OCI-LY1 (cell line): ENCODE measurements at regions not wholly inside any gene's neighbourhood (a gene's known extent, or its start where the extent isn't known, plus 50 kb on each side); places are given as distances from the start of the nearest gene placed in this dataset.

Experiments used
- EZH2 ChIP-seq: fragments of 200-600 bp; sonication (generic), shearing (Covaris generic); IDR thresholded peaks from 2 replicates; pipeline ENCODE4 v1.8.0; 2017; ENCODE audit warnings: borderline replicate concordance, mixed run types, mild to moderate bottlenecking, antibody characterized with exemption, low read length, moderate library complexity, mixed read lengths
- TF ChIP-seq, protein P1 (sequence below): fragments of 200-600 bp; sonication (generic), shearing (Covaris generic); IDR thresholded peaks from 2 replicates; pipeline ENCODE4 v1.5.1; 2017; ENCODE audit warnings: mild to moderate bottlenecking, antibody characterized with exemption, low read length, moderate library complexity, mixed read lengths

DNA sequence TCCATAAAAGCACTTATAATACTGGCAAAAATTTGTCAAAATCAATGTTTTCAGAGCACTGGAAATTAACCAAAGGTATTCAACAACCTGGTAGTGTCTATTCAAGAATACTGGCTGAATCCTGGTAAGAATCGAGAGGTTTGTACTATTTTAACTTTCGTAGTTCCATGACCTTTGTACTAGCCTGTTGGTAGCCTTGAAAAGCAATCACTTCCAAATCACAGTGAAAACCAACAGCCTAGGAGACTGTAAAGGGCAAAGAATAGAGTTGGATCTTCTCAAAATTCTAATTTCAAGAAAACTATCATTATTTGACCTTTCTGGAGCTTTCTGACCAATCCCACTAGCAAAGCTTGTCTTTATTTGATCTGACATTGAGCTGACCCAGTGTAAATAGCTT lies 64.8 kb upstream of the CCDC178 start:
- no peak for TF ChIP-seq EZH2
- TF ChIP-seq, protein P1, sequence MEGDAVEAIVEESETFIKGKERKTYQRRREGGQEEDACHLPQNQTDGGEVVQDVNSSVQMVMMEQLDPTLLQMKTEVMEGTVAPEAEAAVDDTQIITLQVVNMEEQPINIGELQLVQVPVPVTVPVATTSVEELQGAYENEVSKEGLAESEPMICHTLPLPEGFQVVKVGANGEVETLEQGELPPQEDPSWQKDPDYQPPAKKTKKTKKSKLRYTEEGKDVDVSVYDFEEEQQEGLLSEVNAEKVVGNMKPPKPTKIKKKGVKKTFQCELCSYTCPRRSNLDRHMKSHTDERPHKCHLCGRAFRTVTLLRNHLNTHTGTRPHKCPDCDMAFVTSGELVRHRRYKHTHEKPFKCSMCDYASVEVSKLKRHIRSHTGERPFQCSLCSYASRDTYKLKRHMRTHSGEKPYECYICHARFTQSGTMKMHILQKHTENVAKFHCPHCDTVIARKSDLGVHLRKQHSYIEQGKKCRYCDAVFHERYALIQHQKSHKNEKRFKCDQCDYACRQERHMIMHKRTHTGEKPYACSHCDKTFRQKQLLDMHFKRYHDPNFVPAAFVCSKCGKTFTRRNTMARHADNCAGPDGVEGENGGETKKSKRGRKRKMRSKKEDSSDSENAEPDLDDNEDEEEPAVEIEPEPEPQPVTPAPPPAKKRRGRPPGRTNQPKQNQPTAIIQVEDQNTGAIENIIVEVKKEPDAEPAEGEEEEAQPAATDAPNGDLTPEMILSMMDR = no peak
